ENCODE measurements at regions not wholly inside any gene's neighbourhood (a gene's known extent, or its start where the extent isn't known, plus 50 kb on each side); places are given as distances from the start of the nearest gene placed in this dataset.

DNA sequence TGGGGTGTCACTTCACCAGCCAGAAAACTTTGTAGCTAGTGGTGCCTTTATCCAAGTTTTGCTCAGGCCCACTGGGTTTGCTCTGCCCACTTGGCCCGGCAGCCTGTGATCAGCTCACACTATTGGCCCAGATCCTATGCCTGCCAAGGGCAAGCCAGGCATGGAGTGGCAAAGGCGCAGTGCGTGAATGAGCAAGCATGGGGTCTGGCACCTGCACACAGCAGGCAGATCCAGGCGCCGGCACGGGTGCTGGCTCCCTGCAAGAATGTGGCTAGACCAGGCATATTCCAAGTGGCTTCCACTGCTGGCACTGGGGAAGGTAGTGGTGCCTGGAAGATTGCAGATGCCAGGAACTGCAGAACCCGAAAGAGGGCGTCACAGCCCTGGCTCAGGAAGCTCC lies 346.9 kb downstream of the LMBRD1 start:
- no peaks in the 10 kb centered on the region for H3K79me2 ChIP-seq (ENCODE audit: control insufficient read depth in 1 of 2, insufficient read depth in 2 of 2, low read length in 2 of 2)
- H4K5ac ChIP-seq (ENCODE audit: insufficient read length, low read depth, low read length), result no peak overlapping the region
- TF ChIP-seq RAD21 (IDR thresholded peaks at IDR 0.05 in 1 of 2, conservative IDR thresholded peaks at IDR 0.05 in 1 of 2; ENCODE audit: low read depth in 2 of 2, low read length in 2 of 2) (0 out of 4 replicates have a peak, but pooled peaks of 1 of the 2 experiments have one; percentile 8), NRF1 (IDR thresholded peaks at IDR 0.05; ENCODE audit: low read depth, low read length) (no peak), TEAD4 (IDR thresholded peaks at IDR 0.05; ENCODE audit: low read depth, low read length) (no peak)
- no peak overlapping the region for H2AFZ ChIP-seq (ENCODE audit: low read length)
- no peak overlapping the region for H3K18ac ChIP-seq (ENCODE audit: extremely low read depth, low read length)
- no peaks in the 10 kb centered on the region for H3K4me1 ChIP-seq (replicated peaks in 1 of 4; ENCODE audit: control insufficient read depth in 3 of 4, insufficient read depth in 4 of 4, low read length in 3 of 4)
- no peak overlapping the region for H4K91ac ChIP-seq (replicated peaks; ENCODE audit: insufficient read length, low read length)
- H3K36me3 ChIP-seq (ENCODE audit: control insufficient read depth in 2 of 4, insufficient read depth in 4 of 4, low read length in 3 of 4), result no peaks in the 10 kb centered on the region
- no peak overlapping the region for H2AK5ac ChIP-seq (ENCODE audit: low read depth, low read length)
- CTCF ChIA-PET (ENCODE audit: partially characterized antibody), result interaction anchor here (1.4 kb wide), 1 partner anchor 47 kb away, joined by 3 read pairs; no protein-coding TSS in a partner anchor
- H4K8ac ChIP-seq (ENCODE audit: extremely low read depth, insufficient read depth, low read length), result no peak overlapping the region
- WGBS, 2 experiments (ENCODE audit: extremely low coverage in 1 of 2, insufficient coverage in 1 of 2, insufficient read length in 1 of 2, insufficient replicate concordance in 2 of 2, low coverage in 1 of 2, low lambda C conversion rate in 2 of 2, missing lambda C conversion rate in 1 of 2), result 96% methylated on average over 8 of the region's 8 CpGs; no CpG with 5 or more reads in 1 of the 2 experiments
- H3K56ac ChIP-seq (replicated peaks; ENCODE audit: insufficient read length, low read depth, low read length), result no peak overlapping the region
- no peak overlapping the region for H3K4me2 ChIP-seq (ENCODE audit: insufficient read depth in 1 of 2, low read depth in 2 of 2, low read length in 2 of 2)
- no peak overlapping the region for H2BK12ac ChIP-seq (ENCODE audit: low read depth, low read length)
- H3K9me3 ChIP-seq (ENCODE audit: insufficient read depth in 2 of 2, low read depth in 1 of 2, low read length in 1 of 2), result no peaks in the 10 kb centered on the region; a peak in 1 of 4 replicates
- H2BK15ac ChIP-seq (ENCODE audit: low read length), result no peak overlapping the region
- POLR2A ChIA-PET (ENCODE audit: partially characterized antibody), result no interaction called here
- H3K4me3 ChIP-seq (ENCODE audit: extremely low read depth in 1 of 4, insufficient read depth in 2 of 4, low read depth in 3 of 4, low read length in 4 of 4), result no peak overlapping the region
- H2BK5ac ChIP-seq (ENCODE audit: low read depth, low read length), result no peak overlapping the region
- FAIRE-seq, result no peak
- no peak for DNase-seq (ENCODE audit: low read depth in 1 of 2, low spot score in 2 of 2)
- H3K9ac ChIP-seq (replicated peaks in 1 of 4; ENCODE audit: extremely low read depth in 1 of 4, low read depth in 3 of 4, low read length in 3 of 4), result no peak overlapping the region
- no peaks in the 10 kb centered on the region for H3K27me3 ChIP-seq (replicated peaks in 1 of 4; ENCODE audit: control insufficient read depth in 3 of 4, extremely low read depth in 1 of 4, insufficient read depth in 3 of 4, low read length in 3 of 4)
- H3K23me2 ChIP-seq (ENCODE audit: low read depth, low read length), result no peaks in the 10 kb centered on the region
- H3K79me1 ChIP-seq (ENCODE audit: low read depth, low read length), result no peaks in the 10 kb centered on the region
- H3K4ac ChIP-seq (replicated peaks; ENCODE audit: insufficient read length, low read depth, low read length), result no peak overlapping the region
- no peak overlapping the region for H3K27ac ChIP-seq (ENCODE audit: low read depth, low read length)
- no peak overlapping the region for H2BK120ac ChIP-seq (replicated peaks; ENCODE audit: low read depth, low read length)
- no peaks in the 10 kb centered on the region for H4K20me1 ChIP-seq (replicated peaks in 1 of 2; ENCODE audit: control insufficient read depth in 1 of 2, insufficient read depth in 2 of 2, low read length in 2 of 2)
- H3K14ac ChIP-seq (ENCODE audit: insufficient read length), result no peak overlapping the region
- H2BK20ac ChIP-seq (ENCODE audit: low read length), result no peak overlapping the region
- H3K23ac ChIP-seq (ENCODE audit: insufficient read length), result no peak overlapping the region
